ENCODE measurements at regions not wholly inside any gene's neighbourhood (a gene's known extent, or its start where the extent isn't known, plus 50 kb on each side); places are given as distances from the start of the nearest gene placed in this dataset.

- Histone ChIP-seq H3K36me3 (ENCODE audit: control insufficient read depth in 2 of 3, insufficient read depth in 3 of 3, low read length in 3 of 3) (no peaks in the 10 kb centered on the region), H3K9ac (ENCODE audit: low read length in 3 of 3) (no peak overlapping the region), H3K4me1 (ENCODE audit: control insufficient read depth in 2 of 3, insufficient read depth in 2 of 3, low read depth in 1 of 3, low read length in 3 of 3) (no peaks in the 10 kb centered on the region), H3K27ac (ENCODE audit: low read depth in 2 of 2, low read length in 2 of 2) (no peak overlapping the region), H3K9me3 (ENCODE audit: control insufficient read depth in 2 of 3, insufficient read depth in 1 of 3, low read length in 3 of 3) (no peaks in the 10 kb centered on the region), H3K4me3 (ENCODE audit: low read length in 3 of 3) (no peak overlapping the region), H3K27me3 (ENCODE audit: control insufficient read depth, insufficient read depth, low read length) (no peaks in the 10 kb centered on the region)
- no peak for FAIRE-seq
- no peak for TF ChIP-seq CTCF (IDR thresholded peaks at IDR 0.05; ENCODE audit: borderline replicate concordance, extremely low read depth, insufficient read depth)
- DNase-seq: no peak
- intact Hi-C loops (cut with DNase I): no loop called here
Measured at GRCh38 chr16:52193441-52193840, 353.5 kb downstream of the TOX3 start.

- peak in 4 of 5 donors; percentile 78 to 90 (median 84) for DNase-seq
- no peak overlapping the region for H3K9ac ChIP-seq (ENCODE audit: low read length in 3 of 3)
Measured at GRCh38 chr16:52191531-52192134, 355.3 kb downstream of the TOX3 start.

GRCh38 chr16:52184336-52184735, 362.6 kb downstream of the TOX3 start:
- H3K27ac ChIP-seq (ENCODE audit: low read depth in 2 of 2, low read length in 2 of 2): no peak overlapping the region
- no peak for TF ChIP-seq CTCF (IDR thresholded peaks at IDR 0.05; ENCODE audit: borderline replicate concordance, extremely low read depth, insufficient read depth)
- no peak overlapping the region for H3K4me3 ChIP-seq (ENCODE audit: low read length in 3 of 3)
- no peaks in the 10 kb centered on the region for H3K27me3 ChIP-seq (ENCODE audit: control insufficient read depth, insufficient read depth, low read length)
- intact Hi-C loops (cut with DNase I): loop anchor here (10.0 kb wide), 1 partner anchor 730 kb away; no protein-coding TSS in a partner anchor
- FAIRE-seq (no peak), DNase-seq (no peak)
- H3K9ac ChIP-seq (ENCODE audit: low read length in 3 of 3): no peak overlapping the region
- H3K9me3 ChIP-seq (ENCODE audit: control insufficient read depth in 2 of 3, insufficient read depth in 1 of 3, low read length in 3 of 3): no peaks in the 10 kb centered on the region
- no peaks in the 10 kb centered on the region for H3K4me1 ChIP-seq (ENCODE audit: control insufficient read depth in 2 of 3, insufficient read depth in 2 of 3, low read depth in 1 of 3, low read length in 3 of 3)
- H3K36me3 ChIP-seq (ENCODE audit: control insufficient read depth in 2 of 3, insufficient read depth in 3 of 3, low read length in 3 of 3): no peaks in the 10 kb centered on the region

More at GRCh38 chr16:52191531-52192134, 355.3 kb downstream of the TOX3 start:
- peak; percentile 89 for TF ChIP-seq CTCF (IDR thresholded peaks at IDR 0.05; ENCODE audit: borderline replicate concordance, extremely low read depth, insufficient read depth)
- no peak overlapping the region for H3K27ac ChIP-seq (ENCODE audit: low read depth in 2 of 2, low read length in 2 of 2)
- no peaks in the 10 kb centered on the region for H3K36me3 ChIP-seq (ENCODE audit: control insufficient read depth in 2 of 3, insufficient read depth in 3 of 3, low read length in 3 of 3)
- H3K4me3 ChIP-seq (ENCODE audit: low read length in 3 of 3): no peak overlapping the region
- H3K9me3 ChIP-seq (ENCODE audit: control insufficient read depth in 2 of 3, insufficient read depth in 1 of 3, low read length in 3 of 3): no peaks in the 10 kb centered on the region
- no peaks in the 10 kb centered on the region for H3K4me1 ChIP-seq (ENCODE audit: control insufficient read depth in 2 of 3, insufficient read depth in 2 of 3, low read depth in 1 of 3, low read length in 3 of 3)
- peak; percentile 49 for FAIRE-seq
- H3K27me3 ChIP-seq (ENCODE audit: control insufficient read depth, insufficient read depth, low read length): no peaks in the 10 kb centered on the region
- intact Hi-C loops (cut with DNase I): no loop called here

GRCh38 chr16:52182840-52183239, 364.1 kb downstream of the TOX3 start:
- Histone ChIP-seq H3K36me3 (ENCODE audit: control insufficient read depth in 2 of 3, insufficient read depth in 3 of 3, low read length in 3 of 3) (no peaks in the 10 kb centered on the region), H3K27ac (ENCODE audit: low read depth in 2 of 2, low read length in 2 of 2) (no peak overlapping the region), H3K4me3 (ENCODE audit: low read length in 3 of 3) (no peak overlapping the region), H3K9me3 (ENCODE audit: control insufficient read depth in 2 of 3, insufficient read depth in 1 of 3, low read length in 3 of 3) (no peaks in the 10 kb centered on the region), H3K27me3 (ENCODE audit: control insufficient read depth, insufficient read depth, low read length) (no peaks in the 10 kb centered on the region), H3K9ac (ENCODE audit: low read length in 3 of 3) (no peak overlapping the region), H3K4me1 (ENCODE audit: control insufficient read depth in 2 of 3, insufficient read depth in 2 of 3, low read depth in 1 of 3, low read length in 3 of 3) (no peaks in the 10 kb centered on the region)
- FAIRE-seq (no peak), DNase-seq (no peak)
- intact Hi-C loops (cut with DNase I): loop anchor here (10.0 kb wide), 1 partner anchor 732 kb away; no protein-coding TSS in a partner anchor
- no peak for TF ChIP-seq CTCF (IDR thresholded peaks at IDR 0.05; ENCODE audit: borderline replicate concordance, extremely low read depth, insufficient read depth)
